GM19372 (cell line): ENCODE measurements at regions not wholly inside any gene's neighbourhood (a gene's known extent, or its start where the extent isn't known, plus 50 kb on each side); places are given as distances from the start of the nearest gene placed in this dataset.
"Not testable (repeated sequence)": the region's sequence is repeated elsewhere in the genome, so short reads cannot be mapped to it uniquely, and the experiment has no call there.

ENCODE experiments used
- ATAC-seq: cut with Tn5 transposase; IDR thresholded peaks from one replicate; pipeline ENCODE4 v1.9.1; 2021; ENCODE audit warnings: mild to moderate bottlenecking, low read depth, moderate library complexity; ENCODE audit not compliant: unreplicated experiment

DNA sequence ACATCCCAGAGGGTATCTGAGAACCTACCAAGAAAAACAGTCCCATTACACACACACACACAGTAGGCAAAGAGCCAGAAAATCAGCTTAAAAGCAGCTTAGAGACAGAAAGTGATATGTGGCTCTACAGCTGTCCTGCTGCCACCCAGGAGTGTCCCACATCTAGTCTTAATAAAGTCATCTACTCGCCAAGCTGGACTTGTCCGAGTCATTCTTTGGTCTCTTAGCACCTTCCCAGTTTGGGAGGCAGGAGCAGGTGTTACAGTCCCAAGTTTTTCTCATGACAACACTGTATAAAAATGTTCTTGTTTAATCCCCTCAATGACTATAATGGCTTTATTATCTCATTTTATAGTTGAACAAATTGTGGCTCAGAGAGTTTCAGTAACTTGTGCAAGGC lies 252.5 kb upstream of the CASK start:
- no peak for ATAC-seq

GRCh38 chrX:42157923-42158322 lies 234.6 kb upstream of the CASK start:
- ATAC-seq, result not testable (repeated sequence)

DNA sequence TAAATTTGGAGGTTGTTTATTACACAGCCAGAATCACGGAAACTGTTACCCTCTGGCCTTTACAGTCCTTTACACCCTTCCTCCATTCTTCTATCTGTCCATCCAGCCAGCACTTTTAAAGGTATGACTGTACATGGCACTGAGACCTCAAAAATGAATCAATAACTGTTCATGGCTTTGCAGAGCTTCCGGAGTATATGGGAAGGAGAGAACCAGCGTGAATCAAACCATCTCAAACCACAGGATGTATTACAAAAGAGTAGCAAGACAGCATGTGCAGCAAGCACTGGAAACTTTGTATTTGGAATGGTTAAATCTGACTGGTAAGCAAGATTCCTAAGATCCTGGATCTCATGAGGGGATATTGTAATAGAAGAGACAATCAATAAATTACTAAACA lies 228.5 kb upstream of the CASK start:
- no peak for ATAC-seq

- ATAC-seq, result no peak
Observed at GRCh38 chrX:42149765-42150164, 226.4 kb upstream of the CASK start.

DNA sequence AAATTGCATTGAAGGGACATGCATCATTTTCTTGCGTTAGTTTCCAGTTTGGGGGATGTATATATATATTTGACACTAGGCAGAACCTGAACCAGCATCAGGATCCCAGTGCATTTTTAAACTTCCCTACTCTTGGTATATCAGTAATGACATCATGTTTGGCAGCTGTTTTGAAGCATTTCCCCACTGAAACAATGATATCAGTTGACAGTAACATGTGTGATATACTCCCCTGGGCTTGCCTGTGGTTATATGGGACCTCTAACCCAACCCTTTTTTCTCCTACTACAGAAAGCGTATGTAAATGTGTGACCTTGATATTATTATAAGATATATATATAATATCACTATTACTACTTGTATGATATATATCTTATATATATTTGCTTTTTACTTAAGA lies 225.9 kb upstream of the CASK start:
- ATAC-seq, result no peak

DNA sequence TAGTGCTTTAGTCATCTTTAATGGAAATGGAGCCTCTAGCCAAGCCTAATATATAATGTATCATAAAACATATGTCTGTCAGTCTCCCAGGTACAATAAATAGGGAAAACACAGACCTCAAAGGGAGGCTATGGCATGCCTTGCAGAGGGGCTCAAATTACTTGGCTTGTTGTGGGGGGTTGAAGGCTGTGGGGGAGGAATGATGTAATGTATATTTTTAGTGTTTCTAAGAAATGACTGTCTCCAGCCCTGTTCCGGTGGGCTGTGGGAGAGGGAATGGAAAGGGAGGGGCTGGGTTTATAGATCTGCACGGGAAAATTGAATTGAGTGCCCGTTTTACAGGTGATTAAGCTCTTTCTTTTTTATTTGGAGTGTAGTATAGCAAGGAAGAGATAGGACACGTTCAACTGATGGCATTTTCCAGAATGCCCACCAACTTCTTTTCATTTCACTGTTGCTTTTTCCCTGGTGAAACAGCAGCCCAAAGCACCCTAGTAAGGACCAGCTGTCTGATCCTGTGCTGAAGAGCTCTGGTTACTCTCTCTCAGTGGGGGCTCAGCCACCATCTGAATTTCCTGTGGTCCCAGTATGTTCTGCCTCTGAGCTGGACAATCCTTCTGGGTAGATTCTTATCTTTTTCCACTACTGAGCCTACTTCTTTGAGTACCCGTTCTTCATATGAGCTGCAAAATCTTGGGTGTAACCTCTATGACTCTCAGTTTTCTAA lies 220.7 kb upstream of the CASK start:
- ATAC-seq, result no peak

- ATAC-seq, result no peak
Observed at GRCh38 chrX:42140320-42140719, 217.0 kb upstream of the CASK start.

GRCh38 chrX:42135583-42136228 lies 212.4 kb upstream of the CASK start:
- no peak for ATAC-seq

- no peak for ATAC-seq
Observed at GRCh38 chrX:42131856-42132255, 208.5 kb upstream of the CASK start.

DNA sequence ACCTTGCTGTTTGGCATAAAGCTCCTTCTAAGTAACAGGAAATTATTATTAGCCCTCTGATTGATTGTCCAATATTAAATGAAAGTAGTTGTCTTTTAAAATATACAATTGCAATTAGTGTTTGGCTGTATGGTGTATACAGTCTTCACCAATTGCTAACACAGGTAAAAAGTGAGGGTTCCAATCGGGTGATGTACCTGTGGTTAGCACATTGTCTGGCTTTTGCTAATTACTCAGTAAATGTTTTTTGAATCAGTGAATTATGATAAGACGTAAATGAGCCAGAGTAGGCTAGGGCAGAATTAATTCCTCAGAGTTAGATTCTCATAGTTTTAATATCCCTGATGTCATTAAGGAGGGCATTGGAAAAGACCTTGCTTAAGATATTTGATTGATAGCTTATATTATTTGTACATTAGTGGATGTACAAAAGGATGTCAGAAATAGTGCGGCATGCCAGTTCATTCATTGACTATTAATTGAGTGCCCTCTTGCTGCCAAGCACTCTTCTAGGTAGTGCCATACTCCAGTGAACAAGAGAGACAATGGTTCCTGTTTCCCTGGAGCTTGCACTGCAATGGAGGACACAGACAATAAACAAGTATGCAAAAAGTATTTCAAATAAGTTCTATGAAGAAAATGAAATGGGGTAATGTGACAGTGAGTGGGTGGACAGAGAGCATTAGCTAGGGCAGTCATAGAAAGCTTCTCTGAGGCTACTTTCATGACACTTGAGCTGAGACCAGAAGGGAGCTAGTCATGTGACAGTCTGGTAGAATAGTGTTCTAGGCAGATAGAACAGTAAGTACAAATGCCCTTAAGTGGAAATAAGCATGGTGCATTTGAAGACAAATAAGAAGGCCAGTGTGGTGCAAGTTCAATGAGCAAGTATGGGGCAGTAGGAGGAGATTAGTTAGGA lies 205.9 kb upstream of the CASK start:
- no peak for ATAC-seq

- no peak for ATAC-seq
Observed at GRCh38 chrX:42128587-42128986, 205.2 kb upstream of the CASK start.

- peak; percentile 72 for ATAC-seq
Observed at GRCh38 chrX:42128020-42128419, 204.7 kb upstream of the CASK start.

DNA sequence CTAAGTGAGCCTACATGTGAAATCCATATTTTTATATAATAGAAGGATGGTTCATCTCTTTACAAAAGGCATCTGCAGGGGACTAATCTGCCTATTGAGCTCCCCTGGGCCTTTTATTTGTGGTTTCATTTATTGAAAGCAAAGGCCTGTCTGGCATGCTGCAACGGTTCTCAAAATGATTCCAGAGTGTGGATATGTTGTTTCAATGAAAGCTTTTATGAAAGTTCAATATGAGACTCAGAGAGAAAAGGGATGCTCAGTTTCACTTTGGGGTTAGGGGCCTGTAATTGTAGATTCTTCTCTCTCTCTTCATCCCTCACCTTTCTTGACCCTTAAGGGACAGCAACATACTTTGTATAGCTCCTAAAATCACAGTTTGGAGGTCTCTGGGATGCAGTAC lies 204.2 kb upstream of the CASK start:
- no peak for ATAC-seq

DNA sequence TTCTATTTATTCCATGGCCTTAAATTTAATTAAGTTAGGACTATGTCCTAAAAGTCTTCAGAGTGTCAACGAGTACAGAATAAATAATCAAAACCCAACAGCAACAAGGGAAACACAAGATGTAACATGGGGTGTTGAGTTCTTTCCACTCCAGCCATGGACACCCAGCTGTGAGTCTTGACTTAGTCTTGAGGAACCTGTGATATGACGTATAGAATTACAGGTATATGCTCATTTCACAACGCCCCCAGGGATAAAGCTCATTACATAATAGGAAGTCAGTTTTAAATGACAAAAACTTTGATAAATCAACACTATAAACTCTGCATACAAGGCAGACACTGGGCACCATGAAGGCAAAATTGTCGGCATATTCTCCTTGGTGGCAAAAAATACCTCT lies 200.0 kb upstream of the CASK start:
- no peak for ATAC-seq

DNA sequence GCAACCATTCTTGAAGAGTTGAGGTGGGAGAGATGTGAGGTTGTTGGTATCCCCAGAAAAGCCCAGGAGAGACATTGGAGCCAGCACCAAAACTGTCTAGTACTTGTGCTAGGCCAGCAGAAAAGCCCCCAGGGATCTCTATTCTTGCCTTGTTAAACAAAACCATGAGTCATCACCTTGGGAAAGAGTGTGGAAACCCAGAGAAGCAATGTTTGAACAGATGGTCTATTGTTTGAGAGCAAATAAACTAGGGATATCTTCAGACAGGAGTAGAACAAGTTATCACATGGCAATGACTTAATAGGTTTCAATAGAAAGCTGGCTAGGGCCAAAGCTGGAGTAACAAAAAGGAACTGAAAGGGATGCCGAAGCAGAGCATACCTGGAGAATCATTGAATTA lies 195.7 kb upstream of the CASK start:
- no peak for ATAC-seq

DNA sequence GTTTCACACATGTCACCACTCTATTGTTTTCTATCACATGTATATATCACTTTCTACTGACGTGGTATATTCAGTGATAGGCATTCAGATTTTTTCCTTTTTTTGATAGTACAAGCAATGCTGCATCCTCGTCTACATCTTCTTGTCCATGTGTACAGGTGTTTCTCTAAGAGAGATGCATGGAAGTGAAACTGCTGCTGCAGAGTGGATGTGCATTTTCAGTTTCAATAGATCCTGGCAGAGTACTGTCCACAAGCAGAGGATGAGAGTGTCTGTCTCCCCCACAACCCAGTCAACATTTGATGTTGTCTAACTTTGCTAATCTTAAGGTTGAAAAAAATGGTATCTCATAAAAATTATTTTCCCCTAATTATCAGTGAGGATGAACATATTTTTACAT lies 194.0 kb upstream of the CASK start:
- peak; percentile 67 for ATAC-seq

GRCh38 chrX:42109428-42109827 lies 186.1 kb upstream of the CASK start:
- no peak for ATAC-seq

DNA sequence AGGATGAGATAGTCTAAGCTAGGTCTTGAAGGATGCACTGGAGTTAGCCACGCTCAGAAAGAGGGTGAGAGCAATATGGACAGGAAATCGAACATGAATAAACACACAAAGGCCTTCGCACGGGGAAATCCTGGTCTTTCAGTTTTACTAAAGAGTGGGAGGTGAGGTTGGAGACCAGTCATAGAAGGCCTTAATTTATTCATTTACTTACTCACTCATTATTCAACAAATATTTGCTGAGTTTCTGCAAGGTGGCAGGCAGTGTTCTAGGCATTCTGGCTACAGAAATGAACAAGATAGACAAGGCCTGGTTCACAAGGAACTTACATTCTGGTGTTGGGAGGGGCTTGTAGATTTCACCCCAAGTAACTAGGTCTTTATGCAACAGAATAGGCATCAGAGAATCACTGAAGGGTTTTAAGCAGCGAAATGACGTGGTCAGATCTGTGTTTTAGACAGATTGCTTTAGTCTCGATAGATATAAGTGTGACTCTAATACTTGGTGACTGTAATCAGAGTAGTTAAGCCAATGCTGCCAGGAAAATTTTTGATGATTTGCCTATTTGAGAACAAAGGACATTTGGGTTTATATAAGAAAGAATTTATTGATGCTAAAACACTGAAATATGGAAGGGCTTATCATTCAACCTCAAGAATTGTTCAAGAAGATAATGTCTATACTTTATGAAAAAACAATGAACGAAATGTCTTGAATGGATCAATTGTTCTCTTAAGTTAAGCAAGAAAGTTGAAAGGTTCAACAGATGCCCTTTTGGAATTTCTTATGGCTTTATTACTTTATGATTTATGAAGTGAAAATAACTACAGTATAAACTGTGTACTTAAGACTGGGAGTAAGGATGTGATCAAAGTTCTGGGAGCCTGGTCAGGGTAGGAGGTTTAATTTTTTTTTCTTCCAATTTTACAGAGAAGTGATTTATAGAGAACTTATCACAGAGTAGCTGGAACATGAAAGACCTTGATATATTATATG lies 184.4 kb upstream of the CASK start:
- ATAC-seq, result no peak

DNA sequence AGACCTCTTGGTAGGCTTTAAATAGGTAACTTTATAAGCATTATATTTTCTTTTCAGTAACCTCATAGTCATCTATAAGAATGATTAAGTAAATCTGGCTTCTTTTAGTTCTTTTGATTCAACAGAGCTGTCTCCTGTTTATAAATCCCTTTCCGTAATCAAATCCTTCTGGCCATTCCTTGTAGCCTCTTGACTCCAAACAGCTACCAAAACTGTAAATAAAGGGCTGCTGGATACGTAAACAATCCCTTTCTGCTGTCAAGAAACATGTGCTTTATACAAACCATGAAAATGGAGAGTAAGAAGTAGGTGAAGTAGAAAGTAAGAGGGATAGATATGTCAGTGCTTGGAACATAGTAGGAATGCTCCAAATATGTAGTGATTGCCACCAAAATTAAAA lies 183.2 kb upstream of the CASK start:
- no peak for ATAC-seq

GRCh38 chrX:42102586-42103282 lies 179.4 kb upstream of the CASK start:
- ATAC-seq, result no peak
